ENCODE measurements at regions not wholly inside any gene's neighbourhood (a gene's known extent, or its start where the extent isn't known, plus 50 kb on each side); places are given as distances from the start of the nearest gene placed in this dataset.

DNA sequence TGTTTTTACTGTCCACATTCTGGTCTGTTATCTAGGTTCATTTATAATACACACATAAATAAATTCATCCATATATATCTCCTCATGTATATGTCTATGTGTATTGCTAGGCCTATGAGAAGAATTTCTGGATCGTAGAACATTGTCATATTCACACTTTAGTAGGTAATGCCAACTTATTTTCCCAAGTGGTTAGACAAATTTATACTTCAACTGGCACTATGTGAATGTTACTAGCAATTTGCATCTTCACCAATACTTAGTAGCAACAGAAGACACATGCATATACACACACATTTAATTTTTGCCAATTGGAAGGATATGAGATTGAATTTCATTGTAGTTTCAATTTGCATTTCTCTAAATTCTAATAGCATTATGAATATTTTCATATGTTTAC is 365.1 kb downstream of the FSCB start:
- H3K27ac ChIP-seq (ENCODE audit: extremely low read length, insufficient read depth, low read length) = no peak overlapping the region
- H3K4me1 ChIP-seq (ENCODE audit: insufficient read depth, low read length) = no peaks in the 10 kb centered on the region
- H2AFZ ChIP-seq (ENCODE audit: low read length) = no peak overlapping the region
- intact Hi-C loops (cut with micrococcal nuclease; ENCODE audit: unreplicated experiment) = loop anchor here (10.0 kb wide), 1 partner anchor 347 kb away; no protein-coding TSS in a partner anchor
- no peak overlapping the region for H3K4me3 ChIP-seq (replicated peaks in 1 of 3; ENCODE audit: insufficient read depth in 1 of 3, low read depth in 2 of 3, low read length in 3 of 3)
- 4% methylated on average over 1 of the region's 1 CpG for WGBS (ENCODE audit: low lambda C conversion rate)
- H3K9me3 ChIP-seq (ENCODE audit: low read length) = no peaks in the 10 kb centered on the region
- H4K20me1 ChIP-seq (ENCODE audit: insufficient read depth, low read length) = no peaks in the 10 kb centered on the region
- no TSS peak for BruUV-seq (replicated peaks)
- H3K4me2 ChIP-seq (ENCODE audit: low read depth, low read length) = no peak overlapping the region
- FAIRE-seq (no peak), DNase-seq (ENCODE audit: low spot score) (no peak), ATAC-seq (no peak)
- CTCF ChIA-PET (ENCODE audit: low intra/inter-chr PET ratio, low total read pairs) = no interaction called here
- TF ChIP-seq, protein P1, sequence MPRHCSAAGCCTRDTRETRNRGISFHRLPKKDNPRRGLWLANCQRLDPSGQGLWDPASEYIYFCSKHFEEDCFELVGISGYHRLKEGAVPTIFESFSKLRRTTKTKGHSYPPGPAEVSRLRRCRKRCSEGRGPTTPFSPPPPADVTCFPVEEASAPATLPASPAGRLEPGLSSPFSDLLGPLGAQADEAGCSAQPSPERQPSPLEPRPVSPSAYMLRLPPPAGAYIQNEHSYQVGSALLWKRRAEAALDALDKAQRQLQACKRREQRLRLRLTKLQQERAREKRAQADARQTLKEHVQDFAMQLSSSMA (CRISPR knock-in tag; IDR thresholded peaks at IDR 0.05) = no peak
- no peaks in the 10 kb centered on the region for H3K36me3 ChIP-seq (replicated peaks in 1 of 2; ENCODE audit: control insufficient read depth in 1 of 2, insufficient read depth in 2 of 2, low read length in 2 of 2)
- H3K9ac ChIP-seq (ENCODE audit: insufficient read depth, low read depth, low read length) = no peak overlapping the region
- no peaks in the 10 kb centered on the region for H3K79me2 ChIP-seq (ENCODE audit: insufficient read depth, low read length)
- POLR2A ChIA-PET = no interaction called here
- H3K27me3 ChIP-seq (ENCODE audit: control insufficient read depth in 1 of 2, insufficient read depth in 2 of 2, low read length in 2 of 2) = no peaks in the 10 kb centered on the region
- in situ Hi-C loops (cut with HindIII; ENCODE audit: extremely low pct_ligation_motif_present, low pct_unique_long_range_greater_than_20kb) = no loop called here

DNA sequence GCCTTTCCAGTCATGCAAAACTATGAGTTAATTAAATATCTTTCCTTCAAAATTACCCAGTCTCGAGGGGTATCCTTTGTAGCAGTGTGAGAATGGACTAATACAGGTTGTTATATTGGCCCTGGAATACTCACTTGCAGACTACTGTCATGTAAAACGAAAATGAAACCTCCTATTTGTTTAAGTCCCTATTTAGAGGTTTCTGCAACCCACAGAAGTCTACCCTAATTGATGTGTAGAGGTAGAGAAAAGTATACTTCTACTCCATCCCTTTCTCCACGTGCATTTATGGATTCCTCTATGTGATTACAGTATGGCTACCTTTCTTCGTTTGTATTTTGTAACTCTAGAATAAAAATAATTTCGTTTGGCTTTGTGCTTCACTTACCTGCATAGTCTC is 371.1 kb downstream of the FSCB start:
- no peak for DNase-seq (ENCODE audit: low spot score)
- POLR2A ChIA-PET = no interaction called here
- CTCF ChIA-PET (ENCODE audit: low intra/inter-chr PET ratio, low total read pairs) = no interaction called here
- no peak for ATAC-seq
- no peaks in the 10 kb centered on the region for H3K4me1 ChIP-seq (ENCODE audit: insufficient read depth, low read length)
- FAIRE-seq = no peak
- no peaks in the 10 kb centered on the region for H3K9me3 ChIP-seq (ENCODE audit: low read length)
- no peaks in the 10 kb centered on the region for H3K79me2 ChIP-seq (ENCODE audit: insufficient read depth, low read length)
- H3K36me3 ChIP-seq (replicated peaks in 1 of 2; ENCODE audit: control insufficient read depth in 1 of 2, insufficient read depth in 2 of 2, low read length in 2 of 2) = no peaks in the 10 kb centered on the region
- WGBS (ENCODE audit: low lambda C conversion rate) = 1% methylated on average over 5 of the region's 5 CpGs
- peak overlapping the region; percentile 45 for H3K4me2 ChIP-seq (ENCODE audit: low read depth, low read length)
- no peaks in the 10 kb centered on the region for H3K27me3 ChIP-seq (ENCODE audit: control insufficient read depth in 1 of 2, insufficient read depth in 2 of 2, low read length in 2 of 2)
- H2AFZ ChIP-seq (ENCODE audit: low read length) = no peak overlapping the region
- no peaks in the 10 kb centered on the region for H4K20me1 ChIP-seq (ENCODE audit: insufficient read depth, low read length)
- no peak overlapping the region for H3K27ac ChIP-seq (ENCODE audit: extremely low read length, insufficient read depth, low read length)
- TF ChIP-seq CEBPG (CRISPR knock-in tag; IDR thresholded peaks at IDR 0.05) = no peak
- no peak for TF ChIP-seq ZNF589 (CRISPR knock-in tag; conservative IDR thresholded peaks at IDR 0.05)
- no TSS peak for BruUV-seq (replicated peaks)
- intact Hi-C loops (cut with micrococcal nuclease; ENCODE audit: unreplicated experiment) (no loop called here), in situ Hi-C loops (cut with HindIII; ENCODE audit: extremely low pct_ligation_motif_present, low pct_unique_long_range_greater_than_20kb) (no loop called here)
- no peak overlapping the region for H3K4me3 ChIP-seq (replicated peaks in 1 of 3; ENCODE audit: insufficient read depth in 1 of 3, low read depth in 2 of 3, low read length in 3 of 3)
- no peak overlapping the region for H3K9ac ChIP-seq (ENCODE audit: insufficient read depth, low read depth, low read length)
